H1 (cell line): ENCODE measurements at regions not wholly inside any gene's neighbourhood (a gene's known extent, or its start where the extent isn't known, plus 50 kb on each side); places are given as distances from the start of the nearest gene placed in this dataset.

ENCODE experiments used
- CTCF ChIA-PET: fragments of 300-600 bp; sonication (Branson Sonifier 250); formaldehyde crosslinking; loops from one replicate; lab custom pipeline; 2021; ENCODE audit not compliant: partially characterized antibody; lab: Charles Lee
- POLR2A ChIA-PET: fragments of 300-600 bp; sonication (Branson Sonifier 250); formaldehyde crosslinking; loops from one replicate; lab custom pipeline; 2021; ENCODE audit warnings: inconsistent platforms; ENCODE audit not compliant: partially characterized antibody; lab: Charles Lee
- DNase-seq, 2 experiments: peaks; one replicate each; pipeline versions ENCODE4 v3.0.0 to v3.0.0-alpha.2; 2010 to 2022; ENCODE audit warnings: low spot score in 2 of 2, low read depth in 1 of 2, mixed read lengths in 1 of 2
- FAIRE-seq: peaks from 2 replicates; lab custom pipeline; 2011; peaks lifted over from hg19 to GRCh38; lab: Jason Lieb, UNC
- H2AFZ ChIP-seq: 2 replicates; pipeline ENCODE4 v1.8.1; 2012; ENCODE audit warnings: low read length, inconsistent platforms
- H2AK5ac ChIP-seq: 2 replicates; pipeline ENCODE4 v1.6.1; 2013; ENCODE audit warnings: low read depth, low read length
- H2BK120ac ChIP-seq: replicated peaks from 2 replicates; pipeline ENCODE3; 2013; ENCODE audit warnings: low read depth, low read length, inconsistent platforms
- H2BK12ac ChIP-seq: 2 replicates; pipeline ENCODE4 v1.6.1; 2013; ENCODE audit warnings: low read depth, low read length
- H2BK15ac ChIP-seq: 2 replicates; pipeline ENCODE4 v1.6.1; 2013; ENCODE audit warnings: low read length
- H2BK20ac ChIP-seq: 2 replicates; pipeline ENCODE4 v1.6.1; 2013; ENCODE audit warnings: low read length
- H2BK5ac ChIP-seq: 2 replicates; pipeline ENCODE4 v1.6.1; 2013; ENCODE audit warnings: low read depth, low read length
- H3K14ac ChIP-seq: 2 replicates; pipeline ENCODE4 v1.6.1; 2013; ENCODE audit warnings: inconsistent platforms; ENCODE audit not compliant: insufficient read length
- H3K18ac ChIP-seq: 2 replicates; pipeline ENCODE4 v1.6.1; 2013; ENCODE audit warnings: low read length; ENCODE audit errors: extremely low read depth
- H3K23ac ChIP-seq: 2 replicates; pipeline ENCODE4 v1.6.1; 2013; ENCODE audit warnings: inconsistent platforms; ENCODE audit not compliant: insufficient read length
- H3K23me2 ChIP-seq: 2 replicates; pipeline ENCODE4 v1.6.1; 2013; ENCODE audit warnings: low read depth, low read length
- H3K27ac ChIP-seq: 2 replicates; pipeline ENCODE4 v1.6.1; 2011; ENCODE audit warnings: low read depth, low read length, inconsistent platforms
- H3K27me3 ChIP-seq, 4 experiments: replicated peaks in 1 of 4; 1 replicate in 1 of 4; 2 replicates in 3 of 4; pipeline versions ENCODE4 v1.6.1 to v1.8.1; 2011 to 2013; ENCODE audit warnings: low read length in 3 of 4, mild to moderate bottlenecking in 3 of 4, inconsistent platforms in 2 of 4, mixed read lengths in 2 of 4, moderate library complexity in 1 of 4; ENCODE audit not compliant: control insufficient read depth in 3 of 4, insufficient read depth in 3 of 4; ENCODE audit errors: extremely low read depth in 1 of 4
- H3K36me3 ChIP-seq, 4 experiments: 2 replicates each; pipeline versions ENCODE4 v1.6.1 to v1.8.1; 2011 to 2013; ENCODE audit warnings: mild to moderate bottlenecking in 4 of 4, low read length in 3 of 4, moderate library complexity in 2 of 4, control low read depth in 1 of 4, inconsistent platforms in 1 of 4; ENCODE audit not compliant: insufficient read depth in 4 of 4, control insufficient read depth in 2 of 4
- H3K4ac ChIP-seq: replicated peaks from 2 replicates; pipeline ENCODE3; 2013; ENCODE audit warnings: low read length, low read depth, mixed read lengths, inconsistent platforms; ENCODE audit not compliant: insufficient read length
- H3K4me1 ChIP-seq, 4 experiments: replicated peaks in 1 of 4; 1 replicate in 1 of 4; 2 replicates in 3 of 4; pipeline versions ENCODE4 v1.6.1 to v1.8.1; 2011 to 2013; ENCODE audit warnings: low read length in 3 of 4, inconsistent platforms in 2 of 4, mixed read lengths in 1 of 4; ENCODE audit not compliant: insufficient read depth in 4 of 4, control insufficient read depth in 3 of 4
- H3K4me2 ChIP-seq, 2 experiments: 2 replicates each; pipeline versions ENCODE4 v1.6.1 to v1.8.1; 2011 to 2013; ENCODE audit warnings: low read depth in 2 of 2, low read length in 2 of 2, control low read depth in 1 of 2, inconsistent platforms in 1 of 2, mild to moderate bottlenecking in 1 of 2; ENCODE audit not compliant: insufficient read depth in 1 of 2
- H3K4me3 ChIP-seq, 4 experiments: fragments of 200-600, 300-600 bp in 1 of 4; sonication (generic), shearing (Covaris generic), sonication (Bioruptor Twin) in 1 of 4; 2 replicates each; pipeline versions ENCODE4 v1.5.1 to v1.8.1; 2011 to 2016; ENCODE audit warnings: low read length in 4 of 4, low read depth in 3 of 4, control low read depth in 2 of 4, inconsistent platforms in 2 of 4, mild to moderate bottlenecking in 2 of 4, mixed read lengths in 1 of 4, moderate library complexity in 1 of 4; ENCODE audit not compliant: insufficient read depth in 2 of 4; ENCODE audit errors: extremely low read depth in 1 of 4
- H3K56ac ChIP-seq: replicated peaks from 2 replicates; pipeline ENCODE3; 2013; ENCODE audit warnings: low read depth, mild to moderate bottlenecking, mixed read lengths, low read length, inconsistent platforms; ENCODE audit not compliant: insufficient read length
- H3K79me1 ChIP-seq: 2 replicates; pipeline ENCODE4 v1.6.1; 2013; ENCODE audit warnings: low read depth, low read length, control low read depth
- H3K79me2 ChIP-seq, 2 experiments: 2 replicates each; pipeline versions ENCODE4 v1.6.1 to v1.8.1; 2012 to 2013; ENCODE audit warnings: low read length in 2 of 2, mild to moderate bottlenecking in 2 of 2, inconsistent platforms in 1 of 2; ENCODE audit not compliant: insufficient read depth in 2 of 2, control insufficient read depth in 1 of 2
- H3K9ac ChIP-seq, 4 experiments: replicated peaks in 1 of 4; 1 replicate in 1 of 4; 2 replicates in 3 of 4; pipeline versions ENCODE4 v1.6.1 to v1.8.1; 2011 to 2013; ENCODE audit warnings: low read depth in 3 of 4, low read length in 3 of 4, control low read depth in 2 of 4, mild to moderate bottlenecking in 2 of 4, moderate library complexity in 2 of 4, inconsistent platforms in 1 of 4; ENCODE audit errors: extremely low read depth in 1 of 4
- H3K9me3 ChIP-seq, 2 experiments: 2 replicates each; pipeline versions ENCODE4 v1.6.1 to v1.8.1; 2012 to 2013; ENCODE audit warnings: mild to moderate bottlenecking in 2 of 2, moderate library complexity in 2 of 2, control low read depth in 1 of 2, inconsistent platforms in 1 of 2, low read depth in 1 of 2, low read length in 1 of 2, mixed read lengths in 1 of 2; ENCODE audit not compliant: insufficient read depth in 2 of 2
- H4K20me1 ChIP-seq, 2 experiments: replicated peaks in 1 of 2; 2 replicates each; pipeline versions ENCODE3 to v1.8.1; 2011 to 2013; ENCODE audit warnings: inconsistent platforms in 2 of 2, low read length in 2 of 2, mild to moderate bottlenecking in 1 of 2; ENCODE audit not compliant: insufficient read depth in 2 of 2, control insufficient read depth in 1 of 2
- H4K5ac ChIP-seq: 2 replicates; pipeline ENCODE4 v1.6.1; 2013; ENCODE audit warnings: low read length, low read depth, mixed read lengths, inconsistent platforms; ENCODE audit not compliant: insufficient read length
- H4K8ac ChIP-seq: 2 replicates; pipeline ENCODE4 v1.8.0; 2013; ENCODE audit warnings: mild to moderate bottlenecking, moderate library complexity, low read length, inconsistent platforms; ENCODE audit not compliant: insufficient read depth; ENCODE audit errors: extremely low read depth
- H4K91ac ChIP-seq: replicated peaks from 2 replicates; pipeline ENCODE3; 2013; ENCODE audit warnings: low read length, mixed read lengths, inconsistent platforms; ENCODE audit not compliant: insufficient read length
- CEBPB ChIP-seq: IDR thresholded peaks from 2 replicates; pipeline ENCODE4 v1.6.1; 2012; ENCODE audit warnings: low read depth, low read length
- CHD1 ChIP-seq: IDR thresholded peaks from 2 replicates; pipeline ENCODE4 v1.6.1; 2012; ENCODE audit warnings: low read depth, low read length, improper control_type of control experiment
- CREB1 ChIP-seq: IDR thresholded peaks from 2 replicates; pipeline ENCODE4 v1.6.1; 2012; ENCODE audit warnings: inconsistent platforms
- GTF2F1 ChIP-seq: IDR thresholded peaks from 2 replicates; pipeline ENCODE4 v1.6.1; 2012; ENCODE audit warnings: low read depth, low read length, improper control_type of control experiment, borderline replicate concordance
- HDAC2 ChIP-seq, 2 experiments: fragments of 300-600 bp in 1 of 2; sonication (generic) in 1 of 2; IDR thresholded peaks; 2 replicates each; pipeline ENCODE4 v1.6.1; 2011 to 2012; ENCODE audit warnings: low read depth in 2 of 2, low read length in 2 of 2, mild to moderate bottlenecking in 2 of 2, moderate library complexity in 2 of 2, borderline replicate concordance in 1 of 2, inconsistent platforms in 1 of 2
- JUND ChIP-seq: IDR thresholded peaks from 2 replicates; pipeline ENCODE4 v1.6.1; 2011; ENCODE audit warnings: mild to moderate bottlenecking, improper control_type of control experiment, low read length
- KDM1A ChIP-seq: fragments of 200-600, 300-600 bp; sonication (generic); IDR thresholded peaks from 2 replicates; pipeline ENCODE4 v1.7.1; 2016; ENCODE audit warnings: mild to moderate bottlenecking, low read length, borderline replicate concordance
- RBBP5 ChIP-seq: IDR thresholded peaks from 2 replicates; pipeline ENCODE4 v1.7.1; 2012; ENCODE audit warnings: low read depth, mild to moderate bottlenecking, inconsistent platforms, low read length, moderate library complexity, borderline replicate concordance
- SIN3A ChIP-seq, 2 experiments: IDR thresholded peaks in 1 of 2; conservative IDR thresholded peaks in 1 of 2; 2 replicates each; pipeline ENCODE4 v1.6.1; 2011 to 2012; ENCODE audit warnings: low read length in 2 of 2, improper control_type of control experiment in 1 of 2, low read depth in 1 of 2, mild to moderate bottlenecking in 1 of 2
- SP2 ChIP-seq: IDR thresholded peaks from 2 replicates; pipeline ENCODE4 v1.6.1; 2012; ENCODE audit warnings: mild to moderate bottlenecking, low read length, inconsistent platforms
- SRF ChIP-seq: IDR thresholded peaks from 2 replicates; pipeline ENCODE4 v1.6.1; 2011; ENCODE audit warnings: mild to moderate bottlenecking, low read depth, low read length, moderate library complexity
- SUZ12 ChIP-seq: fragments of 200-600 bp; sonication (generic); IDR thresholded peaks from 2 replicates; pipeline ENCODE4 v1.6.1; 2012; ENCODE audit warnings: mild to moderate bottlenecking, inconsistent platforms, low read length, moderate library complexity, mixed read lengths
- ZNF274 ChIP-seq: IDR thresholded peaks from 2 replicates; pipeline ENCODE4 v1.7.0; 2012; ENCODE audit warnings: low read length, borderline replicate concordance; ENCODE audit errors: extremely low read depth
- WGBS, 2 experiments: shearing (Covaris generic) in 1 of 2; methylation state at CpG; one replicate each; pipeline versions ENCODE4 v1.1.6 to v1.1.7; 2013 to 2015; ENCODE audit warnings: low lambda C conversion rate in 2 of 2, mixed read lengths in 2 of 2, inconsistent platforms in 1 of 2, low coverage in 1 of 2, missing lambda C conversion rate in 1 of 2; ENCODE audit not compliant: insufficient replicate concordance in 2 of 2, insufficient coverage in 1 of 2, insufficient read length in 1 of 2; ENCODE audit errors: extremely low coverage in 1 of 2, missing lambda C conversion rate in 1 of 2; 5-methylcytosine and 5-hydroxymethylcytosine counted together

- no peaks in the 10 kb centered on the region for H3K79me2 ChIP-seq
- no peak overlapping the region for H3K14ac ChIP-seq
- FAIRE-seq (no peak), DNase-seq (no peak)
- no peaks in the 10 kb centered on the region for H3K79me1 ChIP-seq
- H3K56ac ChIP-seq, result no peak overlapping the region
- no peaks in the 10 kb centered on the region; a peak in 1 of 7 replicates for H3K4me1 ChIP-seq
- no peak overlapping the region for H4K8ac ChIP-seq
- no peak overlapping the region for H3K4me3 ChIP-seq
- H2BK12ac ChIP-seq, result no peak overlapping the region
- H2BK5ac ChIP-seq, result no peak overlapping the region
- H2BK120ac ChIP-seq, result no peak overlapping the region
- H4K91ac ChIP-seq, result no peak overlapping the region
- ChIA-PET POLR2A (no interaction called here), CTCF (no interaction called here)
- no peak overlapping the region; the same call in 1 of the 2 replicates for H2AFZ ChIP-seq
- H3K36me3 ChIP-seq, result no peaks in the 10 kb centered on the region
- H3K27me3 ChIP-seq, result no peaks in the 10 kb centered on the region
- H4K5ac ChIP-seq, result no peak overlapping the region
- no peak overlapping the region for H3K18ac ChIP-seq
- no peak overlapping the region for H2BK15ac ChIP-seq
- no peak overlapping the region for H3K23ac ChIP-seq
- no peak overlapping the region for H2AK5ac ChIP-seq
- no peaks in the 10 kb centered on the region for H3K23me2 ChIP-seq
- no peak overlapping the region for H2BK20ac ChIP-seq
- no peak overlapping the region for H3K4me2 ChIP-seq
- no peak overlapping the region for H3K4ac ChIP-seq
- H4K20me1 ChIP-seq, result no peaks in the 10 kb centered on the region
- H3K27ac ChIP-seq, result no peak overlapping the region
- H3K9me3 ChIP-seq, result peaks cover 3 to 4% of the 10 kb centered on the region in 2 experiments; a peak in 1 of 4 replicates
- 79% methylated on average over 1 of the region's 1 CpG; no CpG with 5 or more reads in 1 of the 2 experiments for WGBS, 2 experiments
- H3K9ac ChIP-seq, result no peak overlapping the region
- TF ChIP-seq GTF2F1 (no peak), CREB1 (no peak), SRF (no peak), RBBP5 (no peak), ZNF274 (no peak), SUZ12 (no peak), CHD1 (no peak), SP2 (no peak), JUND (0 out of 2 replicates have a peak, but pooled peaks have one; percentile 44), SIN3A (conservative IDR thresholded peaks at IDR 0.05 in 1 of 2, IDR thresholded peaks at IDR 0.05 in 1 of 2; ENCODE audit: low read depth in 1 of 2, low read length in 2 of 2) (no peak), HDAC2 (IDR thresholded peaks at IDR 0.05; ENCODE audit: borderline replicate concordance in 1 of 2, low read depth in 2 of 2, low read length in 2 of 2) (no peak), CEBPB (peak; percentile 69; the same call in 1 of the 2 replicates), KDM1A (no peak)
Observed at GRCh38 chr4:142959173-142959572, 113.1 kb upstream of the INPP4B start.
